ENCODE measurements at regions not wholly inside any gene's neighbourhood (a gene's known extent, or its start where the extent isn't known, plus 50 kb on each side); places are given as distances from the start of the nearest gene placed in this dataset.

DNA sequence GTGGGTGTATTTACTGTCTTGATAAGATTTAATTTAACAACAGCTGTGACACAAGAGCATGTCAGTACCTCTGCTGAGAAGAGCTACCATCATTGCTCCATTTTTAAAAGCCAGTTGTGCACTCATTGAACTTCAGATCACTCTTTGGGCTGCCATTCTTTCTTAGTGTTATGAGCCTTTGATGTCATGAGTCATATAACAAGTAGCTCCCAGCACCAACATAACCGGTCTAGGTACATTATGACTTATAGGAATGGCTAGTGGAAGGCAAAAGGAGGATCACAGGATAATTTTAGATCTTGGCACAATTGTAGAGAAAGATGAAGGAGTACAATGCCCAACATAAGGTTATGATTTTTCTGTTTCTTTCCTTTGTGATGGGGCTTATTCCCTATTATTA, 170.8 kb upstream of the FBN2 start:
- TF ChIP-seq EZH2 (IDR thresholded peaks at IDR 0.05; ENCODE audit: insufficient read depth, poor library complexity, severe bottlenecking) (no peak), EZH2phosphoT487 (IDR thresholded peaks at IDR 0.05; ENCODE audit: insufficient read depth, low read depth) (no peak)
